Upper lobe of left lung (tissue), 4 donors: ENCODE measurements at regions not wholly inside any gene's neighbourhood (a gene's known extent, or its start where the extent isn't known, plus 50 kb on each side); places are given as distances from the start of the nearest gene placed in this dataset.

Experiments used
- CTCF ChIP-seq, 6 experiments: fragments of 450-650 bp in 4 of 6; fragments of 200-600 bp in 2 of 6; sonication (generic) in 2 of 6; IDR thresholded peaks; one replicate each; pipeline ENCODE4 v1.5.1; 2016 to 2019; ENCODE audit warnings: antibody characterized with exemption in 6 of 6
- POLR2A ChIP-seq, 4 donors: fragments of 450-650 bp; IDR thresholded peaks; one replicate each; pipeline ENCODE4 v1.5.1; 2016 to 2017; ENCODE audit warnings: antibody characterized with exemption in 4 of 4, mild to moderate bottlenecking in 2 of 4

GRCh38 chr3:81045246-81045645 is 716.2 kb downstream of the GBE1 start:
- no peak for TF ChIP-seq CTCF (IDR thresholded peaks at IDR 0.05)
- no peak for TF ChIP-seq POLR2A (IDR thresholded peaks at IDR 0.05)
